ENCODE measurements at regions not wholly inside any gene's neighbourhood (a gene's known extent, or its start where the extent isn't known, plus 50 kb on each side); places are given as distances from the start of the nearest gene placed in this dataset.

GRCh38 chr1:58946390-58946789 lies 162.5 kb upstream of the JUN start:
- H3K4me2 ChIP-seq (ENCODE audit: low read length) = no peak overlapping the region
- no peaks in the 10 kb centered on the region for H3K36me3 ChIP-seq (ENCODE audit: insufficient read depth, low read length)
- no peak overlapping the region for H2AFZ ChIP-seq (ENCODE audit: low read depth, low read length)
- H3K4me3 ChIP-seq (ENCODE audit: low read length) = no peak overlapping the region
- H3K27ac ChIP-seq (ENCODE audit: low read length) = no peak overlapping the region
- H3K27me3 ChIP-seq (ENCODE audit: insufficient read depth, low read depth, low read length) = no peaks in the 10 kb centered on the region
- TF ChIP-seq EP300 (conservative IDR thresholded peaks at IDR 0.05; ENCODE audit: poor library complexity, severe bottlenecking) = no peak
- no peak for TF ChIP-seq MXI1 (conservative IDR thresholded peaks at IDR 0.05; ENCODE audit: poor library complexity, severe bottlenecking)
- TF ChIP-seq SMC3 (conservative IDR thresholded peaks at IDR 0.05; ENCODE audit: poor library complexity) = no peak
- TF ChIP-seq TAF1 (IDR thresholded peaks at IDR 0.05; ENCODE audit: low read depth) = no peak
- no peak for TF ChIP-seq EZH2 (IDR thresholded peaks at IDR 0.05; ENCODE audit: borderline replicate concordance, insufficient read depth, low read length, poor library complexity, severe bottlenecking)
- TF ChIP-seq RAD21 (conservative IDR thresholded peaks at IDR 0.05) = no peak
- no peaks in the 10 kb centered on the region for H3K9me2 ChIP-seq (ENCODE audit: insufficient read depth, low read length)
- no peaks in the 10 kb centered on the region for H4K20me1 ChIP-seq (ENCODE audit: insufficient read depth)
- H3K9me3 ChIP-seq (ENCODE audit: low read length) = no peaks in the 10 kb centered on the region
- no peak overlapping the region for H3K9ac ChIP-seq (ENCODE audit: low read length)
- H3K79me2 ChIP-seq (replicated peaks; ENCODE audit: insufficient read depth, low read length) = no peaks in the 10 kb centered on the region
- no peaks in the 10 kb centered on the region for H3F3A ChIP-seq (ENCODE audit: insufficient read depth, low read length, poor library complexity, severe bottlenecking)

GRCh38 chr1:58948671-58949070 lies 164.8 kb upstream of the JUN start:
- Histone ChIP-seq H3K9me2 (ENCODE audit: insufficient read depth, low read length) (no peaks in the 10 kb centered on the region), H3K9ac (ENCODE audit: low read length) (no peak overlapping the region), H3K27ac (ENCODE audit: low read length) (no peak overlapping the region), H3K4me3 (ENCODE audit: low read length) (no peak overlapping the region), H2AFZ (ENCODE audit: low read depth, low read length) (no peak overlapping the region), H3K36me3 (ENCODE audit: insufficient read depth, low read length) (no peaks in the 10 kb centered on the region), H3K27me3 (ENCODE audit: insufficient read depth, low read depth, low read length) (no peaks in the 10 kb centered on the region), H3K4me2 (ENCODE audit: low read length) (no peak overlapping the region), H3F3A (ENCODE audit: insufficient read depth, low read length, poor library complexity, severe bottlenecking) (no peaks in the 10 kb centered on the region), H4K20me1 (ENCODE audit: insufficient read depth) (no peaks in the 10 kb centered on the region), H3K9me3 (ENCODE audit: low read length) (no peaks in the 10 kb centered on the region), H3K79me2 (replicated peaks; ENCODE audit: insufficient read depth, low read length) (no peaks in the 10 kb centered on the region)
- TF ChIP-seq MXI1 (conservative IDR thresholded peaks at IDR 0.05; ENCODE audit: poor library complexity, severe bottlenecking) (no peak), REST (IDR thresholded peaks at IDR 0.05; ENCODE audit: borderline replicate concordance) (no peak)

GRCh38 chr1:58949551-58950220 lies 165.8 kb upstream of the JUN start:
- H3K4me3 ChIP-seq (ENCODE audit: low read length) = no peak overlapping the region
- TF ChIP-seq SMC3 (conservative IDR thresholded peaks at IDR 0.05; ENCODE audit: poor library complexity) (no peak), MXI1 (conservative IDR thresholded peaks at IDR 0.05; ENCODE audit: poor library complexity, severe bottlenecking) (no peak), RAD21 (conservative IDR thresholded peaks at IDR 0.05) (no peak), CTCF (IDR thresholded peaks at IDR 0.05; ENCODE audit: poor library complexity, severe bottlenecking) (no peak), EZH2 (IDR thresholded peaks at IDR 0.05; ENCODE audit: borderline replicate concordance, insufficient read depth, low read length, poor library complexity, severe bottlenecking) (no peak), REST (IDR thresholded peaks at IDR 0.05; ENCODE audit: borderline replicate concordance) (no peak), TAF1 (IDR thresholded peaks at IDR 0.05; ENCODE audit: low read depth) (no peak), EP300 (conservative IDR thresholded peaks at IDR 0.05; ENCODE audit: poor library complexity, severe bottlenecking) (no peak), POLR2AphosphoS5 (IDR thresholded peaks at IDR 0.05) (no peak)
- H3K36me3 ChIP-seq (ENCODE audit: insufficient read depth, low read length) = no peaks in the 10 kb centered on the region
- H3K9ac ChIP-seq (ENCODE audit: low read length) = no peak overlapping the region
- no peaks in the 10 kb centered on the region for H3K9me2 ChIP-seq (ENCODE audit: insufficient read depth, low read length)
- H4K20me1 ChIP-seq (ENCODE audit: insufficient read depth) = no peaks in the 10 kb centered on the region
- H3K79me2 ChIP-seq (replicated peaks; ENCODE audit: insufficient read depth, low read length) = no peaks in the 10 kb centered on the region
- no peak overlapping the region for H3K4me2 ChIP-seq (ENCODE audit: low read length)
- no peaks in the 10 kb centered on the region for H3K27me3 ChIP-seq (ENCODE audit: insufficient read depth, low read depth, low read length)
- H3K27ac ChIP-seq (ENCODE audit: low read length) = no peak overlapping the region
- no peaks in the 10 kb centered on the region for H3K9me3 ChIP-seq (ENCODE audit: low read length)
- no peaks in the 10 kb centered on the region for H3F3A ChIP-seq (ENCODE audit: insufficient read depth, low read length, poor library complexity, severe bottlenecking)
- no peak overlapping the region for H2AFZ ChIP-seq (ENCODE audit: low read depth, low read length)
